HG02678 (cell line): ENCODE measurements at regions not wholly inside any gene's neighbourhood (a gene's known extent, or its start where the extent isn't known, plus 50 kb on each side); places are given as distances from the start of the nearest gene placed in this dataset.
"Not testable (repeated sequence)": the region's sequence is repeated elsewhere in the genome, so short reads cannot be mapped to it uniquely, and the experiment has no call there.

Source experiments
- ATAC-seq: cut with Tn5 transposase; IDR thresholded peaks from one replicate; pipeline ENCODE4 v1.9.1; 2021; ENCODE audit warnings: mild to moderate bottlenecking, moderate library complexity; ENCODE audit not compliant: unreplicated experiment

DNA sequence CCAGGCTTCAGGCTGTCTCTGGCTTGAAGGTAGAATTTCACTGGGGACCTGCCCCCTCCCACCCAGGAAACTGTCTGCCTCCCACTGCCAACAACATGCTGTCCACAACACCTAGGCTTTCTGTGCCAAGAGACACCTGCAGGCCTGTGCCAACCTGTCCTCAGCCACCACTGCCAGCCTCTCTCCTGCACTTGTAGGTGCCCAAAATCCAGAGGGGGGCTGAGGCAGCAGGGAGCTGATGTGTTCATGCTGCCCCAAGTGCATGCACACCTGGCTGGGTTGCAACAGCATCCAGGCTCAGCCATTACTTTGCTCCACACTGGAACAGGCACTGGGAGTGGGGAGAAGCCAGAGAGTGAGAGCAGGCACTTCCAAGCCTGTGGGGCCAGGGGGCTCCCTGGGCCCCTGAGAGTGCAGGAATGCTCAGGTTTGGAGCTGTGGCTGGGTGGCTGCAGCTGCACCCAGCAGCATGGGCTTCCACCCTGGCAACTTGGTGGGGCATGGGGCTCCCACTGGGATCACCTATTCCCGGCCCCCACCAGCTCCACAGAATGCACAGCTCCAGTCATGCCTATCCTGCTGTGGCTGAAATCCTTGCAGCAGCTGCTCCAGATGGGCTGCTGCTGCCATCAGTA lies 218.1 kb upstream of the OBI1 start:
- ATAC-seq, result no peak

GRCh38 chr13:78875792-78876580 lies 217.0 kb upstream of the OBI1 start:
- peak; percentile 61 for ATAC-seq

- no peak for ATAC-seq
Measured at GRCh38 chr13:78868991-78869390, 210.0 kb upstream of the OBI1 start.

DNA sequence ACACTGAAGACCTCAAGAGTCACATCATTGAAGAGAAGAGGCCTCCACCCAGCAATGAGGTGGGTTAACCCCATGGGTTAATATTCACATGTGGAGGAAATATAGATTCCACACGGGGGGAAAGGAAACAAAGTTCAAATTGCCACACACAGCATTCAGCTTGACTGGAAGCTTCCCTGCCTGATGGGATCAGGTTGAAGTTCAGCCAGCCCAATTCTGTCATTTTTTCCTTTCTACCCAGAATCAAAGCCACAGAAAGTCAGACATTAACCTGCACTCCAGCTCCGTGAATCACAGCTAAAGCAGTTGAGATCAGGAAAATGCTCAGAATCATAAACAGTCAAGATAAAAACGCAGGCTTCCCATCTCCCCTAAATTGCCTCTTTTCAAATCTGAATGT lies 208.7 kb upstream of the OBI1 start:
- no peak for ATAC-seq

GRCh38 chr13:78866076-78866475 lies 207.1 kb upstream of the OBI1 start:
- not testable (repeated sequence) for ATAC-seq

DNA sequence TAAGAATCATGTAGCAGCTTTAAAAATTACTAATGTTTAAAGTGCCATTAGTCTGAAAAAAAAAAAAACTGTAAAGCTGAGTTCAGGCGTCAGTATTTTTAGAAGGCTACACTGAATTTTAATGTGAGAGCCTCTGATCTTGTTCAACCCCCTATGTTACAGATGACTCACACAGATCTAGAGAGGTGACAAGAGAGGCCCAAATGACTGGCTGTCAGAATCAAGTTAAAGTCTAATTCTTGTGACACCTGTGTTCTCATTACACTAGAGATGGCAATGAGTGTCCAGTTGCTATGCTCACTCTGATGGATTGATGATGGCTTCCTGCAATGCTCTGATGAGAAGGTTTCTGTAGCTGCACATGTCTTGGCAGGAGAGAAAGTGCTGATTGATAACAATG lies 203.5 kb upstream of the OBI1 start:
- no peak for ATAC-seq

DNA sequence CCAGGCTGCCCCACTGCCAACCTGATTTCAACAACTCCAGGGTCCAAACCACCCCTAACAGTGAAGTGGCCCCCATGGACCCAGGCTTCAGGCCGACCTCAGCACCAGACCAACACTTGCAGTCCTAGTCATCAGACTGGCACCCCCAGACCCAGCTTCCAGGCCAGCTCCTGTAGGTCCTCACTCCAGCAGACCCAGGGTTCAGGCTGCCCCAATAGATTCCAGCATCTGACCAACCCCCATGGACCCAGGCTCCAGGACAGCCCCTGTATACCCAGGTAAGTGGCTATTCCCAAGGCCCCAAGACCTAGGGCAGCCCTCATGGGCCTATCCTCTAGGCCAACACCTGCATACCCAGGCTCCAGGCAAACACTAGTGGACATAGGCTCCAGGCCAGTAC lies 193.8 kb upstream of the OBI1 start:
- no peak for ATAC-seq

DNA sequence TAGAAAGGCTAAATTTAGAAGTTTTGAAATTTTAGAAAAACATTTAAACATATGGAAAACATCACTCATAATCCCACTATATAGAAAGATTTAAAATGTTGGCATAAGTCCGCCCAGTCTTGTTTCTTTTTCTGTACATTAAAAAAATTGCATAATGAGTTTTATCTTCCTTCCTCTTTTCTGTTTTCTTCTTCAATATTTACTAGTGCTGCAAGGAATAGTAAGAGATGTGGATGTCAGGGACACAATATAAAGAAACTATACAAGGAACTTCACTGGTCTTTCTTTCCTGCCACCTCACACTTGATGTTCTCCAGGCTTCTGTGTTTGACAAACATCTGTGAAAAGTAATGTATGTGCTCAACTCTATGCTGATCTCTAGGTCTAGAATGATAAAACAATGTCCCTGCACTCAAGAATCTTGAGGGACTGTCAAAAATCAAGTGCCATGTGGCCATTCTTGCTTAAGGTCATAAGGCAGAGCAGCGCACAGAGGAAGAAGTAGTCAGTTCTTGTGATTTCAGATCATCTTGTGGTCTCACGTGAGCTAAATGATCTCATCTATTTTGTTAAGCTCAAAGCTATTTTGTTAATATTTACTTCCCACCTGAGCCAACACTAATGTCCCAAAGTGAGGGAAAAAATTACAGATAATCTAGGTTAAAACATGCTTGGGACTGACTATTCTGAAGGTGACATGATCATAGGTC lies 186.9 kb upstream of the OBI1 start:
- no peak for ATAC-seq

GRCh38 chr13:78844106-78844505 lies 185.2 kb upstream of the OBI1 start:
- no peak for ATAC-seq

GRCh38 chr13:78841358-78841963 lies 182.5 kb upstream of the OBI1 start:
- ATAC-seq, result no peak

- ATAC-seq, result no peak
Measured at GRCh38 chr13:78836238-78836784, 177.4 kb upstream of the OBI1 start.

DNA sequence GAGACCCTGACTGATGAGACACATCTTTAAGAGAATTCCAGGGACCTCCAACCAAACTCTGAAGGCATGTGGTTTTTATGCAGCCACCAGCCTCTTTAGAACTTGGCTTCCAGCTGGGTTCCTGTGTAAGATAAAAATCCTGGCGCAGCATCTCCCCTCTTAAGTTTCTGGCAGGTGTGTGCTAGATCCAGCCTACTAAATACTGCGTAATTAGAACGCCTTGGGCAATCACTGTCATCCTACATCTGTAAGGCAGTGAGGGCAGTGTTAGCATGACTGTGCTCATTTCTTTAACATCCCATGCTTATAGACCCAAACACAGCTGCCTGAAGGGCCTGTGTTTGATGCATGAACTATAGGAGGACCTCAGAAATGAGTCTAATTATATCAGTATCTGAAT lies 173.5 kb upstream of the OBI1 start:
- no peak for ATAC-seq

- no peak for ATAC-seq
Measured at GRCh38 chr13:78830508-78830907, 171.6 kb upstream of the OBI1 start.

DNA sequence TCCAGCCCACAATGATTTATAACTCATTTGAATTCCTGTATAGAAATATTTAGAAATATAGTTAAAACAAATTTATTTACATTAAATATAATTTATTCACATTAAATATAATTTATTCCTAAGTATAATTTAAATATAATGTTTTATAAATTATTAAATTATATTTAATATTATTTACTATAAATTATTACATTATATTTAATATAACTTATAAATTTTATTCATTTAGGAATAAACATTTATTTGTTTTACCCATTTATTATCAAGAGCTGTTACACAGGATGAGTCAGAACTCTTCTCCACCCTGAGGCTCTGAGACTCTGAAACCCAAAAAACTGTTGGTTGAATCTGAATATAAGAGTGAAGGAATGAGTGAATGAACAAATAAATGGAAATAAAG lies 170.9 kb upstream of the OBI1 start:
- no peak for ATAC-seq

DNA sequence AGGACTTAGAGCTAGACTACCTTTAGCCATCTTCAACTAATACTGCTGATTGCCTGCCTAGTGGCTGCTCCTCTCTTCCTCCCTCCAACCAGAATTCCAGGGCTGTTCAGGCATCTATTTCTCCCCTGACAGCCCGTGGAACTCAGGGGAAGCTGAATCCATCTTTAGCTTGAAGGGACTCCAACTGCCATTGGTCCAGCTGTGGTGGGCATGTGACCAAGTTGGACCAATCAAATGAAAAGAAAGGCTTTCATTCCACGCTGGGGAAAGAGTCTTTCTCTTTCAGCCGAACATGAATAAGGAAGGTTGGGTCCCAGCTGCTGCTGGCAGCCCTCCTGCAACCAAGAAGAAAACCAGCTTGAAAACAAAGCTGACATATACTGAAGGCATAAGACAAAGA lies 168.5 kb upstream of the OBI1 start:
- ATAC-seq, result no peak

- ATAC-seq, result no peak
Measured at GRCh38 chr13:78826936-78827335, 168.0 kb upstream of the OBI1 start.

DNA sequence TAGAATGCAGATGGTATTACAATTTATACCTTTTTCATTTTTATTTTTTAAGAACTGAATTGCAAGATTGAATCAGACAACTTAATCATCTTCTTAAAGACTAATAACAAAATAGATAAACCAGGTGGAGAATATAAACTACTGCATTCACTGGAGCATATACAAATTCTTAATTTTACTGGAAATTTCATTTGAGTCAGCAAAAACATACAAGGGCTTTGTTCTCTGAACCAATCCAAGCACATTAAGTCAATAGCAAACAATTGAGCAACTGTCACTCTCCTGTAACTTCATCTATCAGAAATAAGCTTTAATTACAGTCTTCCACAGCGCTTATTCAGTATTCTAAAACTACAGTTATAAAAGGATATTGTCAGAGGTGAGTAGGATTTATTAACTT lies 167.4 kb upstream of the OBI1 start:
- no peak for ATAC-seq

DNA sequence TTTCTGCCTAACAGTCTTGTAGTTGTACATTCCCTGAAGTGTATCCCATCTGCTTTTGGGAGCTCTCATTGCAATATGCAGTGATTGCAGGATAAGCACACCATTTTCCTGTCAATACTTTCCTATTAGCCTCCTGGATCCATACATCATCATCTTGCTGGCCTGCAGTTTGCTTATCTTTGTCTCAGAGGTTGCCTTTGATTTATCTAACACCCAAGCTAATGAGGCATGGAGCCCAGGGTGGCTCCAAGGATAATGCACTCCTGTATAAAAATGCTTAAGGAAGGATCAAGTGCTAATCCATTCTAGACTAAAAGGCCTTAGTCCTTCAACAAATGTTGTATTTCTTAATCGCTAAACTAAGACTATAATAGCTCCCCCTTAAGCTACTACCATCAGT lies 161.6 kb upstream of the OBI1 start:
- no peak for ATAC-seq

DNA sequence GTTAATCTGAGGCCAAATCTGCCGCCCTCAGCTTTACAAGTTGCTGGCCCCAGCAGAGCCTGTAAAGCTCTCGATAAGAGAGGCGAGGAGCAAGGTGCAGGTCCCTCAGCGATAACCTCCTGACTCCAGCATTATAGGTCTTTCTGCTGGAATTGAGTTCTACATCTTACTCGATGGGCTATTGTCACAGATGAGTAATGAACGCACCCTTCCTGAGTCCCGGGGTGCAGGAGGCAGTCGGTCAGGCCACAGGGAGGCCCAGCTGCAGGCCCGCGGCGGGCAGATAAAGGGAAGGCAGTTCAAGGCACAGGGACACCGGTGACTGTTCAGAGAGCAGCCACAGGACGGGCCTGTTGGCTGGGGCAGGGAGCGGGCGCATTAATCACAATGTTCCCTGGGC lies 157.6 kb upstream of the OBI1 start:
- ATAC-seq, result no peak

DNA sequence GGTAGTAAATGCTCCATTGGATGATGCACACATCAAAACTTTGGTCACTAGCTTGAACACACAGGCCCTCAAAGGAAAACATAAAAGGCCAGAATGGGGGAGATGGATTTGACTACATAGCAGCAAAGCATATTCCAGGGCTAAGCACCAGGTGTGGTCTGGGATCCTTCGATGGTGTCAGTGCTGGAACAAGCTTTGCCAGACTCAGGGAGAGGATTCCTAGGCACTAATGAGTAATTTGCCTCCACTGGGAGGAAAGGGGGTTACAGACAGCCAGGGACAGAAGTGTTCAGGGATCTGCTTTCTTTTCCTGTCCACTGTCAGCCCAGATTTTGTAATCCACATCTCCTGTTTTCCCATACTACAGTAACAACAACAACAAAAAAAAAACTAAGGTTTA lies 157.2 kb upstream of the OBI1 start:
- ATAC-seq, result no peak

DNA sequence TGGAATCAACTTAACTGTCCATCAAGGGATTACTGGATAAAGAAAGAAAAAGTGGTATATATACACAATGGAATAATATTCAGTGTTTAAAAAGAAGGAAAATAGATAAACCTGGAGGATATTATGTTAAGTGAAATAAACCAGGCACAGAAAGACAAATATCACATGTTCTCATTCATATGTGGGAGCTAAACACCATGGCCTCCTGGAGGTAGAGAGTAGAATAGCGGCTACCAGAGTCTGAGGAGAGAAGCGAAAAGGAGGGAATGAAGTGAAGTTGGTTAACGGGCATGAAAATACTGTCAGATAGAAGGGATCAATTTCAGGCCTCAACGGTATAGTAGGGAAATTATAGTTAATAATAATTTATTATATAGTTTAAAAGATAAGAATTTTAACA lies 147.5 kb upstream of the OBI1 start:
- ATAC-seq, result peak; percentile 80
